Smooth muscle cell (in vitro differentiated cells): ENCODE measurements at regions not wholly inside any gene's neighbourhood (a gene's known extent, or its start where the extent isn't known, plus 50 kb on each side); places are given as distances from the start of the nearest gene placed in this dataset.

Experiments used
- DNase-seq: peaks from one replicate; lab custom pipeline; 2025; ENCODE audit not compliant: unreplicated experiment; lab: John Stamatoyannopoulos, UW
- H2AFZ ChIP-seq: fragments of 200-600 bp; sonication (generic); 2 replicates; pipeline ENCODE4 v1.6.0; 2016; ENCODE audit warnings: antibody characterized with exemption, low read depth, mild to moderate bottlenecking
- H3F3A ChIP-seq: fragments of 200-600 bp; sonication (generic); 2 replicates; pipeline ENCODE4 v1.6.0; 2017; ENCODE audit warnings: antibody characterized with exemption, low read depth
- H3K27ac ChIP-seq: fragments of 200-600 bp; sonication (generic); 2 replicates; pipeline ENCODE4 v1.5.1; 2016; ENCODE audit warnings: low read depth, mild to moderate bottlenecking
- H3K27me3 ChIP-seq: fragments of 200-600 bp; sonication (generic); 2 replicates; pipeline ENCODE4 v1.6.1; 2016; ENCODE audit warnings: low read depth, mild to moderate bottlenecking
- H3K36me3 ChIP-seq: fragments of 200-600 bp; sonication (generic); 2 replicates; pipeline ENCODE4 v1.5.1; 2016; ENCODE audit warnings: low read depth
- H3K4me1 ChIP-seq: fragments of 200-600 bp; sonication (generic); 2 replicates; pipeline ENCODE4 v1.5.1; 2016; ENCODE audit warnings: low read depth
- H3K4me2 ChIP-seq: fragments of 200-600 bp; sonication (generic); 2 replicates; pipeline ENCODE4 v1.6.0; 2016; ENCODE audit warnings: mild to moderate bottlenecking
- H3K4me3 ChIP-seq: fragments of 200-600 bp; sonication (generic); 2 replicates; pipeline ENCODE4 v1.5.1; 2016; ENCODE audit warnings: mild to moderate bottlenecking
- H3K79me2 ChIP-seq: fragments of 200-600 bp; sonication (generic); 2 replicates; pipeline ENCODE4 v1.6.0; 2016; ENCODE audit warnings: low read depth, mild to moderate bottlenecking
- H3K9ac ChIP-seq: fragments of 200-600 bp; sonication (generic); 2 replicates; pipeline ENCODE4 v1.6.0; 2016; ENCODE audit warnings: low read depth
- H3K9me3 ChIP-seq: fragments of 200-600 bp; sonication (generic); replicated peaks from 2 replicates; pipeline ENCODE4 v1.5.1; 2016; ENCODE audit warnings: low read depth
- H4K20me1 ChIP-seq: fragments of 200-600 bp; sonication (generic); 2 replicates; pipeline ENCODE4 v1.6.0; 2016; ENCODE audit warnings: low read depth
- WGBS: methylation state at CpG from one replicate; pipeline ENCODE4 v1.1.7; 2016; ENCODE audit warnings: low lambda C conversion rate; 5-methylcytosine and 5-hydroxymethylcytosine counted together
- TF ChIP-seq, protein P1 (sequence below): fragments of 200-600 bp; sonication (generic); IDR thresholded peaks from 2 replicates; pipeline ENCODE4 v1.5.1; 2017; ENCODE audit warnings: borderline replicate concordance, mild to moderate bottlenecking, antibody characterized with exemption; ENCODE audit not compliant: insufficient read depth, poor library complexity, severe bottlenecking

DNA sequence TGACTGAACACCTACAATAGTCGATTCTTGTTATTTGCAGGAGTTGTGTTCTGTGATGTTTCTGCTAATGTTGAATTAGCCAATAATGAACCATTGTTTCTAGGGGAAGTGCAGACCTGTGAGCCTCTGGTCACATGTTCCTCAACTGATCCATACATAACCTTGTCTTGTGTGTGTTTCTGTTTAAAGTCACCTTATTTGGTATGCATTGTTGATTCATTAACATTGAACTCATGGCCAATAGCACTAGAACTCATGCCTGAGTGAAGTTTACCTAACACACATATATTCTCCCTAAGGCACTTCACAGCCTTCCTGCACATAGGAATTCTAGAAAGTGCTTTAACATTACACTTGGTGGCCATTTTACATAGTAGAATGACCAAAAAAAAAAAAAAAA, 271.8 kb upstream of the PLET1 start:
- no peak for DNase-seq
- Histone ChIP-seq H3K4me2 (no peak overlapping the region), H3K27ac (no peak overlapping the region), H3K79me2 (no peaks in the 10 kb centered on the region), H4K20me1 (no peaks in the 10 kb centered on the region), H3K27me3 (peaks cover 29% of the 10 kb centered on the region), H2AFZ (no peak overlapping the region), H3K4me3 (no peak overlapping the region), H3K4me1 (no peaks in the 10 kb centered on the region), H3K36me3 (no peaks in the 10 kb centered on the region), H3K9ac (no peak overlapping the region), H3K9me3 (no peaks in the 10 kb centered on the region), H3F3A (no peaks in the 10 kb centered on the region)
- WGBS = 88% methylated on average over 1 of the region's 1 CpG
- TF ChIP-seq, protein P1, sequence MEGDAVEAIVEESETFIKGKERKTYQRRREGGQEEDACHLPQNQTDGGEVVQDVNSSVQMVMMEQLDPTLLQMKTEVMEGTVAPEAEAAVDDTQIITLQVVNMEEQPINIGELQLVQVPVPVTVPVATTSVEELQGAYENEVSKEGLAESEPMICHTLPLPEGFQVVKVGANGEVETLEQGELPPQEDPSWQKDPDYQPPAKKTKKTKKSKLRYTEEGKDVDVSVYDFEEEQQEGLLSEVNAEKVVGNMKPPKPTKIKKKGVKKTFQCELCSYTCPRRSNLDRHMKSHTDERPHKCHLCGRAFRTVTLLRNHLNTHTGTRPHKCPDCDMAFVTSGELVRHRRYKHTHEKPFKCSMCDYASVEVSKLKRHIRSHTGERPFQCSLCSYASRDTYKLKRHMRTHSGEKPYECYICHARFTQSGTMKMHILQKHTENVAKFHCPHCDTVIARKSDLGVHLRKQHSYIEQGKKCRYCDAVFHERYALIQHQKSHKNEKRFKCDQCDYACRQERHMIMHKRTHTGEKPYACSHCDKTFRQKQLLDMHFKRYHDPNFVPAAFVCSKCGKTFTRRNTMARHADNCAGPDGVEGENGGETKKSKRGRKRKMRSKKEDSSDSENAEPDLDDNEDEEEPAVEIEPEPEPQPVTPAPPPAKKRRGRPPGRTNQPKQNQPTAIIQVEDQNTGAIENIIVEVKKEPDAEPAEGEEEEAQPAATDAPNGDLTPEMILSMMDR = no peak

DNA sequence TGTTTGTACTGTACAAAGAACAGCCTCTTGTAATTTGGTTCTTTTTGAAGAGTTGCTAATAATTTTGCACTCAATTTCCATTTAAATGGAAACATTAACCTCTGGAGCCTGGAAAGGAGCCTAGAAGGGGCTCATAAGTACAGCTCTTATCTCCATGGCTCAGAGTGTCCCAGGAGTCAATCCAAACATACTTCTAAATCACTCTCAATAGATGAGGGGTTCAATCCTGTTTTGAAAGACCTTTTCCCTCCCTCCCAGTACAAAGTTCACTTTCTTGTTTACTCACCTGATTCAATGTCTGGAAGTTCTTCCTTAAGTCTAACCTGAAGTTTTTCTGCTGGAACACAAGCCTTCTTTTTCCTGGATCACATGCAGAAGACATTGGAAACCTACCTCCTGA, 273.0 kb upstream of the PLET1 start:
- no peak for DNase-seq
- no peak overlapping the region for H3K27ac ChIP-seq
- H3K4me1 ChIP-seq = no peaks in the 10 kb centered on the region
- no peaks in the 10 kb centered on the region for H3K9me3 ChIP-seq
- H3K4me2 ChIP-seq = no peak overlapping the region
- H4K20me1 ChIP-seq = no peaks in the 10 kb centered on the region
- H3F3A ChIP-seq = no peaks in the 10 kb centered on the region
- no peaks in the 10 kb centered on the region for H3K79me2 ChIP-seq
- TF ChIP-seq, protein P1 = no peak
- H3K9ac ChIP-seq = no peak overlapping the region
- H2AFZ ChIP-seq = no peak overlapping the region
- no peak overlapping the region for H3K4me3 ChIP-seq
- peaks cover 29% of the 10 kb centered on the region for H3K27me3 ChIP-seq
- no peaks in the 10 kb centered on the region for H3K36me3 ChIP-seq

- Histone ChIP-seq H3K27me3 (peaks cover 29% of the 10 kb centered on the region), H3K9ac (no peak overlapping the region), H3K4me1 (no peaks in the 10 kb centered on the region), H3K79me2 (no peaks in the 10 kb centered on the region), H3K36me3 (no peaks in the 10 kb centered on the region), H3F3A (no peaks in the 10 kb centered on the region), H3K4me3 (no peak overlapping the region), H2AFZ (no peak overlapping the region), H3K27ac (no peak overlapping the region), H3K4me2 (no peak overlapping the region), H3K9me3 (no peaks in the 10 kb centered on the region), H4K20me1 (no peaks in the 10 kb centered on the region)
- WGBS = 84% methylated on average over 2 of the region's 2 CpGs
- no peak for DNase-seq
- TF ChIP-seq, protein P1 = no peak
Measured at GRCh38 chr11:112534208-112534607, 273.5 kb upstream of the PLET1 start.

- Histone ChIP-seq H3K9ac (no peak overlapping the region), H3K27ac (no peak overlapping the region), H3K36me3 (no peaks in the 10 kb centered on the region), H3K4me3 (no peak overlapping the region), H4K20me1 (no peaks in the 10 kb centered on the region), H3F3A (no peaks in the 10 kb centered on the region), H3K4me2 (no peak overlapping the region), H2AFZ (no peak overlapping the region), H3K9me3 (no peaks in the 10 kb centered on the region), H3K4me1 (no peaks in the 10 kb centered on the region), H3K27me3 (peaks cover 29% of the 10 kb centered on the region), H3K79me2 (no peaks in the 10 kb centered on the region)
- TF ChIP-seq, protein P1 = no peak
- WGBS = 96% methylated on average over 1 of the region's 1 CpG
- DNase-seq = no peak
Measured at GRCh38 chr11:112537026-112537425, 276.4 kb upstream of the PLET1 start.
